HG03159 (cell line): ENCODE measurements at regions not wholly inside any gene's neighbourhood (a gene's known extent, or its start where the extent isn't known, plus 50 kb on each side); places are given as distances from the start of the nearest gene placed in this dataset.

ENCODE experiments used
- ATAC-seq: cut with Tn5 transposase; IDR thresholded peaks from one replicate; pipeline ENCODE4 v1.9.1; 2021; ENCODE audit warnings: mild to moderate bottlenecking, moderate library complexity; ENCODE audit not compliant: unreplicated experiment

DNA sequence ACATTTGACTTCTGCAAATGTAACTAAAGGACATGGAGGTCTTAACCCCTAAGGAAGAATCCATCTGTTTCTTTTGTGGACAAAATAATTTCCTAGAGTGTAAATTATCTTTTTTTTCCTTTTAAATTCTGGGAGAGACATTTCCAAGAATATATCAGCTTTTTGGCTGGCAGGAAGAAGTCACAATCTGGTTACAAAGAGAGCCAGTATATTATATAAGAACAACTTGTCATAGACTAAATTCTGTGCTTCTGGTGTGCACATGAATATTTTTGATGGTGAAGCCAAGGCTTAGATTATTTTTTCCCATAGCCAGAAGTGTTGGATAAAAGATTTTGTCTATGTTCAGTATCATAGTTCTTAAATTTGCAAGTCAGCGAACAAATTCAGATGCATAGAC lies 500.6 kb downstream of the XIRP2 start:
- ATAC-seq, result no peak

DNA sequence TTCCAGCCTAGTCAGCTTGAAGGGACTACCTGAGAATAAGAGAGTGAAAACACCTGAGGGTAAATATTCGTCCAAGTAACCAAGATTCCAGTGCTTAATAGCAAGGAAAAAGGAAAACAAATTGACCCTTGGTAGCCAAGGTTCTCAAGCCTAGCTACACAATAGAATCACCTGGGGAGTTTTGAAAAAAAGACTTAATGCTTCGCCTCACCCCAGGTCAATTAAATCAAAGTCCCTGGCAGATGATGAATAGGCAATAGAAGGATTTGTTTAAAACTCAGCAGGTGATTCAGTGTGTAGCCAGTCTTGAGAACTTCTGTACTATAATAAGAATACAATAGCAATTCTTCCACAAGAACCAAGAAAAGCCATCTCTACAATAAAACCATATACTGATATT lies 500.2 kb downstream of the XIRP2 start:
- no peak for ATAC-seq

- no peak for ATAC-seq
Observed at GRCh38 chr2:167386694-167387093, 498.4 kb downstream of the XIRP2 start.

- ATAC-seq, result no peak
Observed at GRCh38 chr2:167383610-167384194, 495.4 kb downstream of the XIRP2 start.

DNA sequence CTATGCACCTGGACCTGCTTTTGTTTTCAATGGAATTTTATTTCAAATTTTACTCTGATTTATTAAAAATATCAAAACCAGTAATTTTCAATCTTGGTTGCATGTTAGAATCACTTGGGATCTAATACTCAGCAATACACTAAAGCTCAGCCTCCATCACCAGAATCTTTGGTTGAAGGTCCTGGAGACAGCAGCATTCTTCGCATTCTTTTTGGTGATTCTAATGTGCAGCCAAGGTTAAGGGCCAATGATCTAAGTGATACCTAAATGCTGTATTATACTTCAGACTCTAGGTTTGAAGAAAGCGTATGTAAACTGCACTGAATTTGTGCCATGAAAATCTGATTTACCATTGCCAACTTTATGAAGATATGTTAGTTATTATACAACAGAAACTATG lies 493.1 kb downstream of the XIRP2 start:
- no peak for ATAC-seq

DNA sequence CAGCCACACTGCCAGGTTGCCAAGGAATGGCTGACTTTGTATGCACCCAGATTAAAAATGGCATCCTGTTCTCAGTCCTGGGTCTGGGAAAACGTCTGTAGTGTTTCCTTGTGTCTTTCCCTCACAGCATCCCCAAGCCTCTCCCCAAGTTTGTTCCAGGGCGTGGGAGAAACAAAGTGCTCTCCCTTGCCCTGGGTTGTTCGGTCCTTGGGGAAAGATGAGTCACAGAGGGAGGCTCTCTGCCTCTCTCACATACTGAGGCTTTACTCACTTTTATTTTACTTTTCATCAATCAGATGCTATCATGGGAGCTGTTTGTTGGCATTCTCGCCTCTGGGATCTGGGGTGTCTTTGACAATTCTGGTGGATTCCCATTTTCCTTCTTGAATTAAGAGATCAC lies 492.3 kb downstream of the XIRP2 start:
- no peak for ATAC-seq

- no peak for ATAC-seq
Observed at GRCh38 chr2:167380094-167380493, 491.8 kb downstream of the XIRP2 start.

DNA sequence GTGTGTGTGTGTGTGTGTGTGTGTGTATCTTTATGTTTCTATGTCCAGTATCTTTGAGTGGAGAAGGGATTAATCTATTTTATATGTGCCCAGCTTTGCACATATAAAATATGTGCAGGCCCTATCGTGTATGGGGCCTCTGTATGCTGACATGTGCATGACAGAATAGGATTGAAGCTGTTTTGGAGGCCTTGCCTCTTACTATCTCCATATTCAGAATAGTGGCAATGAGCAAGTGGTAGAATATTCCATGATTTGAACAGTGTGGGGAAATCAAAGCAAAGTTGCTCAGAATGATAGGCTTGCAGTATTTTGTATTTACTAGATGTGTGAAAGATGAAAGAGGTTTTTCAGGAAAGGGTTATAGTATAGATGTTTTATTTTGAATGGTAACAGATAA lies 480.8 kb downstream of the XIRP2 start:
- ATAC-seq, result no peak

DNA sequence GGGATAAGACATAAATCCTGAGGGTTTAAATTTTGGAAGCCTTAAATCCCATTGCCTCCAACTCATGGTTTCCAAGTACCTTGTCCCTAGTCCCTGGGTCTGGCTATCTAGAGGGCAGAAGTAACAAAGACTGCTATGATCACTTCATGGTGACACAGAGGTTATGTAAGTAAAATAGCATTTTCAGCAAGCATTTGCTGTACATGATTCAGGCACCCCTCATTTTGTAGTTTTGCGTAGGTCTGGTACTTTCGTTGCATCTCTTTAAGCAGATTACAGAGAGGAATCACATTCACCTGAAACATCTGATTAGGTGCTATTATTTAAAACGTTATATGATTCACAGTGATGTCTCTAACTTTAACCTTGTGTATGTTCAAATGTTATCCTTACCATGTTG lies 480.1 kb downstream of the XIRP2 start:
- no peak for ATAC-seq

DNA sequence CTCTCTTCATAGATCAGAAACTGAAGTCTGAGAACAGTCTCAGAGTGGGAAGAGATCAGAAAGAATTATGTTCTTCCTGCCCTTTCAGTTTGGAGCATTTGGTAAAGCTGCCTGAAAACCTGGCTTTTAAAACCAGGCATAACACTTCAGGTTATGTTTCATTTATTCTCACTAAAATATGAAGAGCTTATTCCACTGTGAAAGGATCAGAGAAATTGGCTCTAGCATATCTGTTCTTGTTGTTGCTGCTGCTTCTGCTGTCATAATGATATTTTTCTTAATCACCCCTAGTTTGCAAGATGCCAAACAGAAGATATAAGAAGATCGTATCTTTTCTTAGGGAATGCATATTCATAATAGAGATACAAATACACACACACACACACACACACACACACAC lies 476.9 kb downstream of the XIRP2 start:
- no peak for ATAC-seq

DNA sequence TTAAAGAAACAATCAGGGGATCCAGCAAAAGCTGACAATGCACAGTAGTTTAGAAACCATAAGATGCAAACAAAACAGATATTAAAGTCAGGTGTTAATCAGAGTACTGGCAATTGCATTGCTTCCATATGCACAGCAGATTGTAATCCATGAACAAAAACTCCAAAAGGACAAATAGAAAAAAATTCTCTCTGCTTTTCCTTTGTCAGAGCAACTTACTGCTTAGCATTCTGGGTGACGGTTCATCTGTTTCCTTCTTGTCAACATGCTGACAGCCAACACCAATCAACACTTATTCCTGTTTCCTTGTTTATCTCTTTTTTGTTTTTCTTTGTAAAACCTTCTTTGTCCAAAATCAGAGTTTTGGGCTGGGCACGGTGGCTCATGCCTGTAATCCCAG lies 473.1 kb downstream of the XIRP2 start:
- no peak for ATAC-seq

GRCh38 chr2:167355821-167356220 lies 467.5 kb downstream of the XIRP2 start:
- ATAC-seq, result no peak

- no peak for ATAC-seq
Observed at GRCh38 chr2:167353605-167354280, 465.5 kb downstream of the XIRP2 start.

DNA sequence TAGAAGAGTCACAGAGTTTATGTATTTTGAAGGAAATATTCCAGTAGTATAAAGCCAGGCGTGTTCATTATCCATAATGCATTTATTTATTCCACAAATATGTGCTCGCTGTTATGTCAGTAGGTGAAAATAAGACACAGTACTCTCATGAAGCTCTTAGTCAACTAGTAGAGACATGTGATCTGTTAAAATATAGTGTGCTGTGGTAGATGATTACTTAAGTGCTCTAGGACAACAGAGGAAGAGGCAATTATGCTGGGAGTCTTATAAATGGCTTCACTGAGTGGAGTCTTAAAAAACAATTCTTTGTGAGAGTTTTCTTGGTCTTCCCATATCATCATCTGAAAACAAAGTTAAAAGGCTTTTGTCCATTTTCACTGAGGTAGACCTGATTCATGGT lies 457.3 kb downstream of the XIRP2 start:
- no peak for ATAC-seq

DNA sequence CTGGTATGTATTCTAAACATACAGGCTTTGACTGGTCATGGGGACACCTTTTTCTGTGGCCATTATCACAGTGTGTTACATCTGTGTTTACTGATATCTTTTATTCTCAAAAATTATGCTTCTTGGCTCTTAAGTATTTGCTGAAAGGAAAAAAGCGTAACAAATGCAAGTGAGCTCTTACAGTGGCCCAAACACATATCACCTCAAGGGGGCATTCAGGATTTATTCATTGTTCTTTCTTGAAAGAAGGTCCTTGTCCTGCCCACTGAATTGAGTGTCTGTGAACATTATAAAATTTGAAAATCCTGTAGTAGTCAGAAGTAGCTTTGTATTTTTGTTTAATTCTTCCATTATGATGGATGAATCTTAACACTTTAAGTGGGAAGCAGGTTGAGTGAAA lies 454.5 kb downstream of the XIRP2 start:
- ATAC-seq, result no peak

DNA sequence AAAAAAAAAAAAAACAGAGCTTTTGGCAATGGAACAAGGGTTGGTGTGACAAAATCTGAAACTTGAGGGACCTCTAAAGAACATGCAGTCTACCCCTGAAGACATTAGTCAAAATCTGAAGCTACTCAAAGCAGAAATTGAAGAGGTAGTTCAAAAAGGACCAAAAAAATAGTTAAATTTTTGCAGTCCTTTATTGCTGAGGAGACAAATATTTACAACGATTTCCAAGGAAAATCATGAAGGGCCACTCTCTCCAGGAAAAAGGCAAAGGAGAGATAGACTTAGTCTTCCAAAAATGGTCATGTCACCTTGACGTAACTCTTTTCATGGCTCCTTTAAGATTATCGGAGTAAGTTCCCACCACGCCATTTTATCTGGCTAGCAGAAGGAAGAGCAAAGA lies 452.0 kb downstream of the XIRP2 start:
- no peak for ATAC-seq

- ATAC-seq, result no peak
Observed at GRCh38 chr2:167336213-167336612, 447.9 kb downstream of the XIRP2 start.

DNA sequence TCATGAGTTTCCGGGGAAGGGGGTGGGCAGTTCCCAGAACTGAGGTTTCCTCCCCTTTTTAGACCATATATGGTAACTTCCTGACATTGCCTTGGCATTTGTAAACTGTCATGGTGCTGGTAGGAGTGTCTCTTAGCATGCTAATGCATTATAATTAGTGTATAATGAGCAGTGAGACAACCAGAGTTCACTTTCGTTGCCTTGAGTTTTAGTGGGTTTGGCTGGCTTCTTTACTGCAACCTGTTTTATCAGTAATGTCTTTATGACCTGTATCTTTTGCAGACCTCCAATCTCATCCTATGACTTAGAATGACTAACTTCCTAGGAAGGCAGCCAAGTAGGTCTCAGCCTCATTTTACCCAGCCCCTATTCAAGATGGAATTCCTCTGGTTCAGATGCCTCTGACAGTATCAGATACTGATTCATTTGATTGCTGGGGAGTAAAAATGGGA lies 447.3 kb downstream of the XIRP2 start:
- ATAC-seq, result no peak

DNA sequence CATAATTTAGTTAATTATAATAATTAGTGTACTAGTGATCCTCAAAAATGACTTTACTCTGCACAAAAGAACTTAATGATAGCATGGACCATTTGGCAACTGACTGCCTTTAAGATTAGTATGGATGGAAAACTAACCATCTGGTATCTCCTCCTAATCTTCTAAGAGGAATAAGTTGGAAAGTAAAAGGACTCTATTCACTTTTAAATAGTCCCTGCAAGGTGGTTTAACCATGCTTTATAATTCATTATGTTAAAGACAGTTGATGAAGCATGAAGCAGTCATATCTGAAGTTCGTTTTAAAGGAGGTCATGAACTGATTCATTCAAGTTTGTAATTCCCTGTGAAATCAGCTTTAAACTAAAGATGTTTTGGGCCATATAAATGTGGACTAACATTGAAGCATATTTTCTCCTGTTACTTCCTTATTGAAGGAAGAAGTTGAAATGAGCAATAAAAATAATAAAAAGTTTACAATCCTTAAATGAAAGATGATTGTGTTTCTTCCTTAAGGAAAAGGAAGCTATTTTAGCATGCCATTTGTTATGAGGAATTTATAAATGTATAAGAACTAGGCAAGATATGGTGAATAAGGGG lies 446.0 kb downstream of the XIRP2 start:
- ATAC-seq, result no peak

- ATAC-seq, result no peak
Observed at GRCh38 chr2:167333245-167333644, 445.0 kb downstream of the XIRP2 start.

- ATAC-seq, result no peak
Observed at GRCh38 chr2:167332358-167332757, 444.1 kb downstream of the XIRP2 start.

GRCh38 chr2:167331636-167332232 lies 443.5 kb downstream of the XIRP2 start:
- ATAC-seq, result peak; percentile 81
